NOMO-1 treated with dmso at 0.1 percent for 144 hours (cell line): ENCODE measurements at regions not wholly inside any gene's neighbourhood (a gene's known extent, or its start where the extent isn't known, plus 50 kb on each side); places are given as distances from the start of the nearest gene placed in this dataset.
"Not testable (repeated sequence)": the region's sequence is repeated elsewhere in the genome, so short reads cannot be mapped to it uniquely, and the experiment has no call there.

Experiments used
- DNase-seq: peaks from one replicate; lab custom pipeline; 2025; ENCODE audit not compliant: unreplicated experiment; lab: John Stamatoyannopoulos, UW

GRCh38 chr17:27090450-27091042 is 203.4 kb upstream of the WSB1 start:
- not testable (repeated sequence) for DNase-seq

GRCh38 chr17:27091043-27091497 is 202.8 kb upstream of the WSB1 start:
- DNase-seq: no peak

- DNase-seq: not testable (repeated sequence)
Observed at GRCh38 chr17:27094179-27094578, 199.7 kb upstream of the WSB1 start.

GRCh38 chr17:27095821-27096220 is 198.1 kb upstream of the WSB1 start:
- not testable (repeated sequence) for DNase-seq

- not testable (repeated sequence) for DNase-seq
Observed at GRCh38 chr17:27099266-27099665, 194.6 kb upstream of the WSB1 start.

GRCh38 chr17:27104605-27105221 is 189.2 kb upstream of the WSB1 start:
- DNase-seq: not testable (repeated sequence)

GRCh38 chr17:27105636-27106035 is 188.3 kb upstream of the WSB1 start:
- DNase-seq: no peak

- no peak for DNase-seq
Observed at GRCh38 chr17:27106347-27106981, 187.4 kb upstream of the WSB1 start.

- DNase-seq: no peak
Observed at GRCh38 chr17:27106982-27107360, 186.9 kb upstream of the WSB1 start.

GRCh38 chr17:27107386-27108328 is 186.3 kb upstream of the WSB1 start:
- DNase-seq: not testable (repeated sequence)

- DNase-seq: no peak
Observed at GRCh38 chr17:27109346-27109745, 184.6 kb upstream of the WSB1 start.

GRCh38 chr17:27153005-27153404 is 140.9 kb upstream of the WSB1 start:
- no peak for DNase-seq

GRCh38 chr17:27155866-27156265 is 138.0 kb upstream of the WSB1 start:
- DNase-seq: no peak

- no peak for DNase-seq
Observed at GRCh38 chr17:27157297-27157696, 136.6 kb upstream of the WSB1 start.

- DNase-seq: no peak
Observed at GRCh38 chr17:27157898-27158297, 136.0 kb upstream of the WSB1 start.

- no peak for DNase-seq
Observed at GRCh38 chr17:27158382-27158781, 135.5 kb upstream of the WSB1 start.

- no peak for DNase-seq
Observed at GRCh38 chr17:27180322-27180721, 113.6 kb upstream of the WSB1 start.

- peak; percentile 25 for DNase-seq
Observed at GRCh38 chr17:27181379-27181925, 112.5 kb upstream of the WSB1 start.

GRCh38 chr17:27181935-27182334 is 112.0 kb upstream of the WSB1 start:
- DNase-seq: no peak

GRCh38 chr17:27197505-27197904 is 96.4 kb upstream of the WSB1 start:
- not testable (repeated sequence) for DNase-seq

GRCh38 chr17:27199948-27200347 is 94.0 kb upstream of the WSB1 start:
- DNase-seq: no peak
